ENCODE measurements at regions not wholly inside any gene's neighbourhood (a gene's known extent, or its start where the extent isn't known, plus 50 kb on each side); places are given as distances from the start of the nearest gene placed in this dataset.

DNA sequence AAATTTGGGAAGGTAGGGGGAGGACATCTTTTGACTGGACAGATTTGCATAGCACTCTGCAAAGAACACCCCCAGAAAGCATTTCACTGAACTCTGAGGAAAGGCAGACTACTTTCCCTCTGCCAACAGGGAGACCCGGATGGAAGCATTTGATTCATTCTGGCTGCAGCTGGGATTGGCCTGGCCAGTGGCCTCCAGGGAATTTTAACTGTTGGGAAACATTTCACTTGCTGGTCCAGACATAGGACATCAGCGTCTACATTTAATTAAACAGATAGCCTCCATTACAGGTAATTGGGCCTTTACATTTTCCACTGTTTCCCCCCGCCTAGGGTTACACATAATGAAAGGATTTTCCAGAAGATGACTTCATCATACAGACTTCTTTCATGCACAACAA lies 92.8 kb downstream of the MARCHF4 start:
- no peak overlapping the region for H3K4me3 Mint-ChIP-seq

DNA sequence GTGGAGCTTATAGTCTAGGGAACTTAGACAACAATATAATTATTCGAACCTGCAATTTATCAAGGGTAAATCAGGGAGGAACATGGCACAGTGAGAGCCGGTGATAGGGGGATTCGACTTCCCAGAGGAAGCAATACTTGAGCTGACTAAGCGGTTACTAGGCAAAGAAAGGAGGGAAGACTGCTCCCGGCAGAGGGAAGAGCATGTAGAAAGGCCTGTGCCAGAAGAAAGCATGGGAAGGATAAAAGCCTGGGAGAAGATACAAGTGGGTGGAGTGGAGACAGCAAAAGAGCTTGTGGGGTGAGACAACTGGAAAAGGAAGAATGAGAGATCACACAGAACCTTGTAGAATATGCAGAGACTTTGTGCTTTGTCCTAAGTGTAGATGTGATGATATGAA lies 93.3 kb downstream of the MARCHF4 start:
- H3K27me3 ChIP-seq (ENCODE audit: control insufficient read depth in 2 of 2, insufficient read depth in 2 of 2, low read length in 2 of 2) = no peaks in the 10 kb centered on the region
- H3K4me3 Mint-ChIP-seq = no peak overlapping the region
- peaks cover 7% of the 10 kb centered on the region for H3K4me1 Mint-ChIP-seq
- H3K79me2 ChIP-seq (ENCODE audit: insufficient read depth, low read length) = no peaks in the 10 kb centered on the region
- no peak overlapping the region for H2AFZ ChIP-seq (ENCODE audit: insufficient read depth, low read depth, low read length, poor library complexity, severe bottlenecking)
- no peaks in the 10 kb centered on the region for H3K9me3 ChIP-seq (replicated peaks in 1 of 2; ENCODE audit: control insufficient read depth in 1 of 2, insufficient read depth in 1 of 2, low read length in 2 of 2)
- no peak overlapping the region for H3K9ac ChIP-seq (ENCODE audit: insufficient read depth, low read length, poor library complexity, severe bottlenecking)
- H3K9me3 Mint-ChIP-seq = peaks cover 0 to 2% (median 0%) of the 10 kb centered on the region in 7 donors
- 80% methylated on average over 4 of the region's 5 CpGs for WGBS (ENCODE audit: insufficient coverage)
- H3K27ac ChIP-seq (ENCODE audit: low read depth in 1 of 2, low read length in 2 of 2) = no peak overlapping the region
- TF ChIP-seq, protein P1, sequence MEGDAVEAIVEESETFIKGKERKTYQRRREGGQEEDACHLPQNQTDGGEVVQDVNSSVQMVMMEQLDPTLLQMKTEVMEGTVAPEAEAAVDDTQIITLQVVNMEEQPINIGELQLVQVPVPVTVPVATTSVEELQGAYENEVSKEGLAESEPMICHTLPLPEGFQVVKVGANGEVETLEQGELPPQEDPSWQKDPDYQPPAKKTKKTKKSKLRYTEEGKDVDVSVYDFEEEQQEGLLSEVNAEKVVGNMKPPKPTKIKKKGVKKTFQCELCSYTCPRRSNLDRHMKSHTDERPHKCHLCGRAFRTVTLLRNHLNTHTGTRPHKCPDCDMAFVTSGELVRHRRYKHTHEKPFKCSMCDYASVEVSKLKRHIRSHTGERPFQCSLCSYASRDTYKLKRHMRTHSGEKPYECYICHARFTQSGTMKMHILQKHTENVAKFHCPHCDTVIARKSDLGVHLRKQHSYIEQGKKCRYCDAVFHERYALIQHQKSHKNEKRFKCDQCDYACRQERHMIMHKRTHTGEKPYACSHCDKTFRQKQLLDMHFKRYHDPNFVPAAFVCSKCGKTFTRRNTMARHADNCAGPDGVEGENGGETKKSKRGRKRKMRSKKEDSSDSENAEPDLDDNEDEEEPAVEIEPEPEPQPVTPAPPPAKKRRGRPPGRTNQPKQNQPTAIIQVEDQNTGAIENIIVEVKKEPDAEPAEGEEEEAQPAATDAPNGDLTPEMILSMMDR (IDR thresholded peaks at IDR 0.05) = no peak
- DNase-seq = no peak
- no peak overlapping the region for H3K4me3 ChIP-seq (replicated peaks in 1 of 3; ENCODE audit: low read depth in 2 of 3, low read length in 3 of 3)
- H3K27me3 Mint-ChIP-seq (ENCODE audit: low read depth in 3 of 3) = peaks cover 1 to 3% (median 2%) of the 10 kb centered on the region in 3 donors
- no peak overlapping the region for H3K27ac Mint-ChIP-seq
- H3K4me2 ChIP-seq (replicated peaks; ENCODE audit: extremely low read depth, low read length, poor library complexity, severe bottlenecking) = no peak overlapping the region
- H4K20me1 ChIP-seq (ENCODE audit: insufficient read depth, low read length) = no peaks in the 10 kb centered on the region
- no peaks in the 10 kb centered on the region for H3K36me3 ChIP-seq (replicated peaks in 1 of 2; ENCODE audit: control insufficient read depth in 1 of 2, insufficient read depth in 2 of 2, low read length in 2 of 2)
- intact Hi-C loops (cut with micrococcal nuclease) = no loop called here
- H3K36me3 Mint-ChIP-seq = no peaks in the 10 kb centered on the region
- H3K4me1 ChIP-seq (ENCODE audit: control insufficient read depth in 1 of 2, insufficient read depth in 2 of 2, low read length in 2 of 2) = no peaks in the 10 kb centered on the region

More for the DNA sequence above, 92.8 kb downstream of the MARCHF4 start:
- intact Hi-C loops (cut with micrococcal nuclease) = no loop called here
- Histone ChIP-seq H3K4me3 (replicated peaks in 1 of 3; ENCODE audit: low read depth in 2 of 3, low read length in 3 of 3) (no peak overlapping the region), H3K27me3 (ENCODE audit: control insufficient read depth in 2 of 2, insufficient read depth in 2 of 2, low read length in 2 of 2) (no peaks in the 10 kb centered on the region), H3K79me2 (ENCODE audit: insufficient read depth, low read length) (no peaks in the 10 kb centered on the region), H3K27ac (ENCODE audit: low read depth in 1 of 2, low read length in 2 of 2) (no peak overlapping the region), H3K36me3 (replicated peaks in 1 of 2; ENCODE audit: control insufficient read depth in 1 of 2, insufficient read depth in 2 of 2, low read length in 2 of 2) (no peaks in the 10 kb centered on the region), H3K4me1 (ENCODE audit: control insufficient read depth in 1 of 2, insufficient read depth in 2 of 2, low read length in 2 of 2) (no peaks in the 10 kb centered on the region), H4K20me1 (ENCODE audit: insufficient read depth, low read length) (no peaks in the 10 kb centered on the region), H3K4me2 (replicated peaks; ENCODE audit: extremely low read depth, low read length, poor library complexity, severe bottlenecking) (no peak overlapping the region), H3K9me3 (replicated peaks in 1 of 2; ENCODE audit: control insufficient read depth in 1 of 2, insufficient read depth in 1 of 2, low read length in 2 of 2) (no peaks in the 10 kb centered on the region), H2AFZ (ENCODE audit: insufficient read depth, low read depth, low read length, poor library complexity, severe bottlenecking) (no peak overlapping the region), H3K9ac (ENCODE audit: insufficient read depth, low read length, poor library complexity, severe bottlenecking) (no peak overlapping the region)
- H3K27me3 Mint-ChIP-seq (ENCODE audit: low read depth in 3 of 3) = peaks cover 1 to 3% (median 2%) of the 10 kb centered on the region in 3 donors
- no peaks in the 10 kb centered on the region for H3K36me3 Mint-ChIP-seq
- no peak overlapping the region for H3K27ac Mint-ChIP-seq
- no peak for DNase-seq
- peaks cover 7% of the 10 kb centered on the region for H3K4me1 Mint-ChIP-seq
- peaks cover 0 to 2% (median 0%) of the 10 kb centered on the region in 7 donors for H3K9me3 Mint-ChIP-seq
- 100% methylated on average over 2 of the region's 3 CpGs for WGBS (ENCODE audit: insufficient coverage)
- TF ChIP-seq, protein P1 (IDR thresholded peaks at IDR 0.05) = no peak
